Suprapubic skin (tissue), 4 donors: ENCODE measurements at regions not wholly inside any gene's neighbourhood (a gene's known extent, or its start where the extent isn't known, plus 50 kb on each side); places are given as distances from the start of the nearest gene placed in this dataset.

Experiments
- DNase-seq, 2 donors: peaks; one replicate each; pipeline ENCODE4 v3.0.0-alpha.2; 2019; ENCODE audit warnings: low spot score in 2 of 2
- H3K27ac ChIP-seq: fragments of 200-600 bp; sonication (generic); one replicate; pipeline ENCODE4 v1.5.1; 2019
- H3K27me3 ChIP-seq: fragments of 200-600 bp; sonication (generic); one replicate; pipeline ENCODE4 v1.5.1; 2019
- H3K36me3 ChIP-seq: fragments of 200-600 bp; sonication (generic); one replicate; pipeline ENCODE4 v1.5.1; 2019
- H3K4me1 ChIP-seq: fragments of 200-600 bp; sonication (generic); one replicate; pipeline ENCODE4 v1.5.1; 2019
- H3K4me3 ChIP-seq: fragments of 200-600 bp; sonication (generic); one replicate; pipeline ENCODE4 v1.5.1; 2019; ENCODE audit warnings: mild to moderate bottlenecking
- H3K9me3 ChIP-seq: fragments of 200-600 bp; sonication (generic); one replicate; pipeline ENCODE4 v1.5.1; 2019
- EP300 ChIP-seq: sonication (generic); formaldehyde crosslinking; IDR thresholded peaks from one replicate; pipeline ENCODE4 v1.6.1; 2017; ENCODE audit warnings: antibody characterized with exemption
- POLR2A ChIP-seq, 2 donors: fragments of 450-650 bp; IDR thresholded peaks; one replicate each; pipeline ENCODE4 v1.6.1; 2017; ENCODE audit warnings: antibody characterized with exemption in 2 of 2, mild to moderate bottlenecking in 2 of 2, moderate library complexity in 2 of 2
- POLR2AphosphoS5 ChIP-seq, 3 donors: sonication (generic); formaldehyde crosslinking; IDR thresholded peaks; one replicate each; pipeline ENCODE4 v1.6.1; 2017; ENCODE audit warnings: antibody characterized with exemption in 3 of 3
- WGBS: methylation state at CpG from one replicate; pipeline ENCODE4 v1.1.5; 2018; 5-methylcytosine and 5-hydroxymethylcytosine counted together
- TF ChIP-seq, protein P1 (sequence below), 2 donors: fragments of 200-600 bp in 1 of 2; fragments of 450-650 bp in 1 of 2; sonication (generic) in 1 of 2; IDR thresholded peaks; one replicate each; pipeline ENCODE4 v1.5.1; 2016 to 2019; ENCODE audit warnings: antibody characterized with exemption in 2 of 2, mild to moderate bottlenecking in 1 of 2, moderate library complexity in 1 of 2

DNA sequence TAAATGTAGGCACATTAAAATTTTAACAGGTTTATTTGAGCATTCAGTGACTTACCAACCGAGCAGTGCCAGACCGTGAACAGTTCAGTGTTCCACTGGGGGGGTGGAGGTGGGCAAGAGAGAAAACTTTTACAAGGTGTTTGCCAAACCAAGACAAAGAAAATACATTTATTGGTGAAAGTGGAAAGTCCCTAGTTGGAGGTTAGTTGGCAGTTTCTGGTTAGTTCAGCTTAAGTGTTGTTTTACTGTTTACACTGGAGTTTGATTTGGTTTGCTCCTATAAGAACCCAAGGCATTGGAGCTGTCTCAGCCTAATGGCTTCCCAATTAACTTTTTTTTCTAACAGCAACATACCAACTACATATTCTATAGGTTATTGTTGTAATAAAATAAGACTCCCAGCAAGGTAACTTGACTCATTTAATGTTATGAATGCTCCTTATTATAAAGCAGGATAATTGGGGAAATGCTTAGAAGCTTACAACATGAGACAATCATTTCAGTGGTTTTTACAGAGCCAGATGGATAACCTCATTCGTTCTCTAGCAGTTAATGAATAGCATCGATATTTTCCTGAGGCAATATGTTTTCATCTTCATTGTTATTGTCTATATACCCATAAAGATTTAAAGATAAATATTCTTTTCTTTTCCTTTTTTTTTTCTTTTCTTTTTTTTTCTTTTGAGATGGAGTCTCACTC lies 115.8 kb downstream of the ETNK1 start:
- Histone ChIP-seq H3K27me3 (no peaks in the 10 kb centered on the region), H3K4me1 (no peaks in the 10 kb centered on the region), H3K36me3 (no peaks in the 10 kb centered on the region), H3K27ac (no peak overlapping the region), H3K4me3 (no peak overlapping the region), H3K9me3 (no peaks in the 10 kb centered on the region)
- DNase-seq: no peak
- WGBS: 58% methylated on average over 4 of the region's 4 CpGs
- TF ChIP-seq POLR2A (IDR thresholded peaks at IDR 0.05) (no peak), EP300 (no peak), POLR2AphosphoS5 (IDR thresholded peaks at IDR 0.05) (no peak)
- TF ChIP-seq, protein P1, sequence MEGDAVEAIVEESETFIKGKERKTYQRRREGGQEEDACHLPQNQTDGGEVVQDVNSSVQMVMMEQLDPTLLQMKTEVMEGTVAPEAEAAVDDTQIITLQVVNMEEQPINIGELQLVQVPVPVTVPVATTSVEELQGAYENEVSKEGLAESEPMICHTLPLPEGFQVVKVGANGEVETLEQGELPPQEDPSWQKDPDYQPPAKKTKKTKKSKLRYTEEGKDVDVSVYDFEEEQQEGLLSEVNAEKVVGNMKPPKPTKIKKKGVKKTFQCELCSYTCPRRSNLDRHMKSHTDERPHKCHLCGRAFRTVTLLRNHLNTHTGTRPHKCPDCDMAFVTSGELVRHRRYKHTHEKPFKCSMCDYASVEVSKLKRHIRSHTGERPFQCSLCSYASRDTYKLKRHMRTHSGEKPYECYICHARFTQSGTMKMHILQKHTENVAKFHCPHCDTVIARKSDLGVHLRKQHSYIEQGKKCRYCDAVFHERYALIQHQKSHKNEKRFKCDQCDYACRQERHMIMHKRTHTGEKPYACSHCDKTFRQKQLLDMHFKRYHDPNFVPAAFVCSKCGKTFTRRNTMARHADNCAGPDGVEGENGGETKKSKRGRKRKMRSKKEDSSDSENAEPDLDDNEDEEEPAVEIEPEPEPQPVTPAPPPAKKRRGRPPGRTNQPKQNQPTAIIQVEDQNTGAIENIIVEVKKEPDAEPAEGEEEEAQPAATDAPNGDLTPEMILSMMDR (IDR thresholded peaks at IDR 0.05): no peak

DNA sequence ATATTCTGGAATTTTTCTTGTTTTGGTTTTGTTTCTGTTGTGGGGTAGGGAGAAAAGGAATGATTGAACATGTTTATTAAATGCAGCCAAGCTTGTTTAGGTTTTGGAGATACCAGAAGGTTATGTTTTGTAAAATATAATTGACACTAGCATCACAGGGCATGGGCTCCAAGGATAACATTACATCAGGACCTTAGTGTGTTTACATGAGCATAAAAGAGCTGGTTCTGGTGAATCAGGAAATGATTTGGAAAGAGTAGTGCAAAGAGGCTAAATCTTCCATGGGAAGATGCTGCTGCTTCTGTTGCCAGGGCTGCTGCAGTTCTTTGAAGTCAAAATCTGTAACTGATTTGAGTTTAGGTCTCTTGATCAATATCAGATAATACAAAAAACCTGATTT lies 118.7 kb downstream of the ETNK1 start:
- Histone ChIP-seq H3K4me1 (no peaks in the 10 kb centered on the region), H3K9me3 (no peaks in the 10 kb centered on the region), H3K27me3 (no peaks in the 10 kb centered on the region), H3K27ac (no peak overlapping the region), H3K4me3 (no peak overlapping the region), H3K36me3 (no peaks in the 10 kb centered on the region)
- no peak for DNase-seq
- TF ChIP-seq POLR2AphosphoS5 (IDR thresholded peaks at IDR 0.05): no peak
- no peak for TF ChIP-seq EP300
- TF ChIP-seq, protein P1 (IDR thresholded peaks at IDR 0.05): no peak
- no peak for TF ChIP-seq POLR2A (IDR thresholded peaks at IDR 0.05)

DNA sequence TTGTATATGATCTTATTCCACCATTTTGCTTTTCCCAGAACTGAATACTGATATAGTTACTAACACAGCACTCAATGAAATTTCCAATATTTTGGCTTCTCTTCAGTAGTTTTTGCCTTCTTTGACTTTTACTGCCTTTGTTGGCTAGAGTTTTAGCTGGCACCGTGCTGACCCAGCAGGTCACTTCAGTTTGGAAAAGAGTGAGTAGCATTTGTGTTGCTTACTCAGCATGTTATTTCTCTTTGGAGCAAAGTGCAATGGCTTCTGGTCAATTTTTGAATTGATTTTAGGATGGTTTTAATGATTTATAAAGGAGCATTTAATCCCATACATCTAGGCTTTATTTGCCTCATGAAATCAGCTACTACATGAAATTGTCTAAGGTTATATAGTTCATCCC lies 119.2 kb downstream of the ETNK1 start:
- DNase-seq: no peak
- Histone ChIP-seq H3K4me3 (no peak overlapping the region), H3K4me1 (no peaks in the 10 kb centered on the region), H3K27me3 (no peaks in the 10 kb centered on the region), H3K9me3 (no peaks in the 10 kb centered on the region), H3K36me3 (no peaks in the 10 kb centered on the region), H3K27ac (no peak overlapping the region)
- WGBS: 70% methylated on average over 1 of the region's 1 CpG
- no peak for TF ChIP-seq POLR2A (IDR thresholded peaks at IDR 0.05)
- TF ChIP-seq EP300: no peak
- TF ChIP-seq POLR2AphosphoS5 (IDR thresholded peaks at IDR 0.05): no peak
- TF ChIP-seq, protein P1 (IDR thresholded peaks at IDR 0.05): no peak

DNA sequence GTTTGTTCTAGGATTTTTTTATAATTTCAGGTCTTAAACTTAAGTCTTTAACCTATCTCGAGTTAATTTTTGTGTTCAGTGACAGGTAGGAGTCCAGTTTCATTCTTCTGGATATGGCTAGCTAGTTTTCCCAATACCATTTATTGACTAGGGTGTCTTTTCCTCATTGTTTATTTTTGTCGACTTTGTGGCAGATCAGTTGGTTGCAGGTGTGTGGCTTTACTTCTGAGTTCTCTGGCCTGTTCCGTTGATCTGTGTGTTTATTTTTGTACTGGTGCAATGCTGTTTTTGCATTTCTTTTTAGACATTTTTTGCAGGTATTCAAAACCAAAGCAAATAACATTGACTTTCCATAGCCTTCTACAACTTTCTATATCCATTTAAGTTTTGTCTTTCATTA lies 121.7 kb downstream of the ETNK1 start:
- no peak for TF ChIP-seq EP300
- no peak for TF ChIP-seq POLR2A (IDR thresholded peaks at IDR 0.05)
- no peak for TF ChIP-seq POLR2AphosphoS5 (IDR thresholded peaks at IDR 0.05)
- TF ChIP-seq, protein P1 (IDR thresholded peaks at IDR 0.05): no peak
- Histone ChIP-seq H3K27me3 (no peaks in the 10 kb centered on the region), H3K4me3 (no peak overlapping the region), H3K36me3 (no peaks in the 10 kb centered on the region), H3K4me1 (no peaks in the 10 kb centered on the region), H3K9me3 (no peaks in the 10 kb centered on the region), H3K27ac (no peak overlapping the region)
- WGBS: 82% methylated on average over 3 of the region's 3 CpGs
- DNase-seq: no peak

DNA sequence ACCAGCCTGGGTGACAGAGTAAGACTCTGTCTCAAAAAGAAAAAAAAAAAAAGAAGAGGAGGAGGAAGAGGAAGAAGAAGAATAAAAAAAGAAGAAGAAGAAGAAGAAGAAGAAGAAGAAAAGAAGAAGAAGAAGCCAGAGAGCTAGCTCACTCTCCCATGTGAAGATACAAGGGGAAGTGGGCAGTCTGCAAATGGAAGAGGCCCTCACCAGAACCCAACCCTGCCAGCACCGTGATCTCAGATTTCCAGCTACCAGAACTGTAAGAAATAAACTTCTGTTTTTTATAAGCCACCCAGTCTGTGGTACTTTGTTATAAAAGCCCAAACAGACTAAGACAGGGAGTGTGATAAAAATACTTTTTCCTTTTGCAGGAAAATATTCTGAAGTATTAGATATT lies 130.7 kb downstream of the ETNK1 start:
- no peak overlapping the region for H3K4me3 ChIP-seq
- no peaks in the 10 kb centered on the region for H3K4me1 ChIP-seq
- TF ChIP-seq, protein P1 (IDR thresholded peaks at IDR 0.05): no peak
- TF ChIP-seq POLR2A (IDR thresholded peaks at IDR 0.05) (no peak), POLR2AphosphoS5 (IDR thresholded peaks at IDR 0.05) (no peak), EP300 (no peak)
- no peaks in the 10 kb centered on the region for H3K36me3 ChIP-seq
- WGBS: 79% methylated on average over 1 of the region's 1 CpG
- DNase-seq: no peak
- peaks cover 4% of the 10 kb centered on the region for H3K9me3 ChIP-seq
- H3K27ac ChIP-seq: no peak overlapping the region
- H3K27me3 ChIP-seq: no peaks in the 10 kb centered on the region
